Fibroblast of lung (primary cell): ENCODE measurements at regions not wholly inside any gene's neighbourhood (a gene's known extent, or its start where the extent isn't known, plus 50 kb on each side); places are given as distances from the start of the nearest gene placed in this dataset.
"Not testable (repeated sequence)": the region's sequence is repeated elsewhere in the genome, so short reads cannot be mapped to it uniquely, and the experiment has no call there.

Experiments used
- DNase-seq, 2 donors: peaks; one replicate each; pipeline versions ENCODE4 v3.0.0 to v3.0.0-alpha.2; 2010; ENCODE audit warnings: low read depth in 2 of 2
- H2AFZ ChIP-seq: 2 replicates; pipeline ENCODE4 v1.5.1; 2012; ENCODE audit warnings: low read length, control low read depth, inconsistent platforms
- H3K27ac ChIP-seq: 2 replicates; pipeline ENCODE4 v1.5.1; 2011; ENCODE audit warnings: low read length, control low read depth; ENCODE audit not compliant: insufficient read depth
- H3K27me3 ChIP-seq: 2 replicates; pipeline ENCODE4 v1.5.1; 2011; ENCODE audit warnings: mild to moderate bottlenecking, low read length; ENCODE audit not compliant: control insufficient read depth, insufficient read depth
- H3K36me3 ChIP-seq: 2 replicates; pipeline ENCODE4 v1.5.1; 2011; ENCODE audit warnings: low read length; ENCODE audit not compliant: control insufficient read depth, insufficient read depth
- H3K4me1 ChIP-seq: 2 replicates; pipeline ENCODE4 v1.5.1; 2011; ENCODE audit warnings: low read length; ENCODE audit not compliant: control insufficient read depth, insufficient read depth; ENCODE audit errors: extremely low read depth
- H3K4me2 ChIP-seq: 2 replicates; pipeline ENCODE4 v1.5.1; 2011; ENCODE audit warnings: low read length, control low read depth; ENCODE audit not compliant: insufficient read depth; ENCODE audit errors: extremely low read depth
- H3K4me3 ChIP-seq, 4 experiments: fragments of 200-600 bp in 1 of 4; sonication (generic) in 1 of 4; replicated peaks in 1 of 4; 2 replicates each; pipeline ENCODE4 v1.5.1; 2011 to 2016; ENCODE audit warnings: low read length in 4 of 4, low read depth in 3 of 4, mild to moderate bottlenecking in 3 of 4, control low read depth in 2 of 4, inconsistent platforms in 1 of 4, mixed read lengths in 1 of 4; ENCODE audit not compliant: insufficient read depth in 1 of 4; ENCODE audit errors: control extremely low read depth in 1 of 4
- H3K79me2 ChIP-seq: 2 replicates; pipeline ENCODE4 v1.5.1; 2012; ENCODE audit warnings: mild to moderate bottlenecking, low read length, inconsistent platforms; ENCODE audit not compliant: control insufficient read depth, insufficient read depth
- H3K9ac ChIP-seq: 2 replicates; pipeline ENCODE4 v1.5.1; 2011; ENCODE audit warnings: mild to moderate bottlenecking, low read length, control low read depth; ENCODE audit not compliant: insufficient read depth
- H3K9me3 ChIP-seq: 2 replicates; pipeline ENCODE4 v1.5.1; 2012; ENCODE audit warnings: low read depth, low read length; ENCODE audit not compliant: control insufficient read depth, insufficient read depth
- H4K20me1 ChIP-seq: 2 replicates; pipeline ENCODE4 v1.5.1; 2011; ENCODE audit warnings: low read length; ENCODE audit not compliant: control insufficient read depth, insufficient read depth; ENCODE audit errors: extremely low read depth
- CTCF ChIP-seq, 2 donors: IDR thresholded peaks in 1 of 2; conservative IDR thresholded peaks in 1 of 2; 1 replicate in 1 of 2; 2 replicates in 1 of 2; pipeline ENCODE4 v1.5.1; 2011 to 2012; ENCODE audit warnings: low read length in 2 of 2, control low read depth in 1 of 2, inconsistent platforms in 1 of 2, low read depth in 1 of 2, mild to moderate bottlenecking in 1 of 2
- EZH2 ChIP-seq: IDR thresholded peaks from 2 replicates; pipeline ENCODE4 v1.5.1; 2012; ENCODE audit warnings: low read length, control low read depth, mild to moderate bottlenecking; ENCODE audit errors: missing control alignments

GRCh38 chr2:184416146-184416913, 182.0 kb upstream of the ZNF804A start:
- Histone ChIP-seq H3K27me3 (no peaks in the 10 kb centered on the region), H4K20me1 (no peaks in the 10 kb centered on the region), H3K4me3 (no peak overlapping the region), H3K4me1 (no peaks in the 10 kb centered on the region), H3K9ac (no peak overlapping the region), H3K36me3 (no peaks in the 10 kb centered on the region), H3K4me2 (no peak overlapping the region), H3K79me2 (no peaks in the 10 kb centered on the region), H3K9me3 (no peaks in the 10 kb centered on the region), H2AFZ (no peak overlapping the region), H3K27ac (no peak overlapping the region)
- TF ChIP-seq EZH2 (no peak), CTCF (conservative IDR thresholded peaks at IDR 0.05 in 1 of 2, IDR thresholded peaks at IDR 0.05 in 1 of 2; ENCODE audit: low read depth in 1 of 2, low read length in 2 of 2) (no peak)
- no peak for DNase-seq

GRCh38 chr2:184419744-184420143, 178.6 kb upstream of the ZNF804A start:
- H3K4me3 ChIP-seq = no peak overlapping the region
- TF ChIP-seq EZH2 = no peak
- no peaks in the 10 kb centered on the region for H3K79me2 ChIP-seq
- H3K9me3 ChIP-seq = no peaks in the 10 kb centered on the region
- H3K4me1 ChIP-seq = no peaks in the 10 kb centered on the region
- no peak overlapping the region for H3K27ac ChIP-seq
- H4K20me1 ChIP-seq = no peaks in the 10 kb centered on the region
- no peak overlapping the region for H2AFZ ChIP-seq
- no peak overlapping the region for H3K9ac ChIP-seq
- no peak overlapping the region for H3K4me2 ChIP-seq
- no peak for DNase-seq
- H3K36me3 ChIP-seq = no peaks in the 10 kb centered on the region
- H3K27me3 ChIP-seq = no peaks in the 10 kb centered on the region

- not testable (repeated sequence) for H3K9ac ChIP-seq, H3K4me3 ChIP-seq, H3K36me3 ChIP-seq, H2AFZ ChIP-seq, H3K4me1 ChIP-seq, H4K20me1 ChIP-seq, H3K27me3 ChIP-seq, H3K79me2 ChIP-seq, H3K4me2 ChIP-seq, DNase-seq, H3K9me3 ChIP-seq, H3K27ac ChIP-seq
Measured at GRCh38 chr2:184421456-184421855, 176.9 kb upstream of the ZNF804A start.

- no peaks in the 10 kb centered on the region for H3K4me1 ChIP-seq
- H4K20me1 ChIP-seq = no peaks in the 10 kb centered on the region
- H3K36me3 ChIP-seq = no peaks in the 10 kb centered on the region
- no peak overlapping the region for H2AFZ ChIP-seq
- no peaks in the 10 kb centered on the region for H3K79me2 ChIP-seq
- TF ChIP-seq EZH2 = no peak
- no peak for TF ChIP-seq CTCF (conservative IDR thresholded peaks at IDR 0.05 in 1 of 2, IDR thresholded peaks at IDR 0.05 in 1 of 2; ENCODE audit: low read depth in 1 of 2, low read length in 2 of 2)
- no peak overlapping the region for H3K4me3 ChIP-seq
- H3K9ac ChIP-seq = no peak overlapping the region
- no peaks in the 10 kb centered on the region for H3K9me3 ChIP-seq
- no peaks in the 10 kb centered on the region for H3K27me3 ChIP-seq
- H3K4me2 ChIP-seq = no peak overlapping the region
- no peak for DNase-seq
- no peak overlapping the region for H3K27ac ChIP-seq
Measured at GRCh38 chr2:184425083-184425482, 173.2 kb upstream of the ZNF804A start.
